ENCODE measurements at regions not wholly inside any gene's neighbourhood (a gene's known extent, or its start where the extent isn't known, plus 50 kb on each side); places are given as distances from the start of the nearest gene placed in this dataset.

GRCh38 chr17:72425794-72426168, 305.0 kb downstream of the SOX9 start:
- WGBS, 2 experiments (ENCODE audit: insufficient coverage in 1 of 2, insufficient read length in 1 of 2): 89% methylated on average over 4 of the region's 5 CpGs; no CpG with 5 or more reads in 1 of the 2 experiments
- Histone ChIP-seq H3K9me3 (ENCODE audit: control insufficient read depth, low read length) (no peaks in the 10 kb centered on the region), H3K27ac (ENCODE audit: low read depth, low read length) (no peak overlapping the region), H3K4me1 (ENCODE audit: control insufficient read depth, insufficient read depth, low read length) (no peaks in the 10 kb centered on the region), H3K27me3 (ENCODE audit: control insufficient read depth, insufficient read depth, low read length, poor library complexity, severe bottlenecking) (peaks cover 23% of the 10 kb centered on the region), H3K4me3 (ENCODE audit: low read length) (no peak overlapping the region), H3K9ac (ENCODE audit: extremely low read depth, low read length, poor library complexity, severe bottlenecking) (no peak overlapping the region), H3K36me3 (ENCODE audit: control insufficient read depth, insufficient read depth, low read length) (no peaks in the 10 kb centered on the region)
- H3K4me3 Mint-ChIP-seq: no peak overlapping the region
- H3K27ac Mint-ChIP-seq: no peak overlapping the region
- DNase-seq: no peak
- TF ChIP-seq CTCF (conservative IDR thresholded peaks at IDR 0.05): no peak
- H3K27me3 Mint-ChIP-seq (ENCODE audit: insufficient read depth): peaks cover 59% of the 10 kb centered on the region
- no peaks in the 10 kb centered on the region for H3K36me3 Mint-ChIP-seq (ENCODE audit: low read depth)
- H3K4me1 Mint-ChIP-seq: peaks cover 18% of the 10 kb centered on the region
- no peaks in the 10 kb centered on the region for H3K9me3 Mint-ChIP-seq

GRCh38 chr17:72426321-72426720, 305.5 kb downstream of the SOX9 start:
- Histone ChIP-seq H3K9me3 (ENCODE audit: control insufficient read depth, low read length) (no peaks in the 10 kb centered on the region), H3K4me1 (ENCODE audit: control insufficient read depth, insufficient read depth, low read length) (no peaks in the 10 kb centered on the region), H3K4me3 (ENCODE audit: low read length) (no peak overlapping the region), H3K27me3 (ENCODE audit: control insufficient read depth, insufficient read depth, low read length, poor library complexity, severe bottlenecking) (peaks cover 19% of the 10 kb centered on the region), H3K27ac (ENCODE audit: low read depth, low read length) (no peak overlapping the region), H3K9ac (ENCODE audit: extremely low read depth, low read length, poor library complexity, severe bottlenecking) (no peak overlapping the region), H3K36me3 (ENCODE audit: control insufficient read depth, insufficient read depth, low read length) (no peaks in the 10 kb centered on the region)
- no peak overlapping the region for H3K4me3 Mint-ChIP-seq
- no peaks in the 10 kb centered on the region for H3K9me3 Mint-ChIP-seq
- no peak for TF ChIP-seq CTCF (conservative IDR thresholded peaks at IDR 0.05)
- no peaks in the 10 kb centered on the region for H3K36me3 Mint-ChIP-seq (ENCODE audit: low read depth)
- H3K27ac Mint-ChIP-seq: no peak overlapping the region
- DNase-seq: peak; percentile 35
- peaks cover 15% of the 10 kb centered on the region for H3K4me1 Mint-ChIP-seq
- WGBS, 2 experiments (ENCODE audit: insufficient coverage in 1 of 2, insufficient read length in 1 of 2): 92 to 94% methylated on average over 3 to 4 of the region's 4 CpGs
- H3K27me3 Mint-ChIP-seq (ENCODE audit: insufficient read depth): peaks cover 60% of the 10 kb centered on the region

- no peak overlapping the region for H3K27ac ChIP-seq (ENCODE audit: low read depth, low read length)
- Mint-ChIP-seq H3K9me3 (no peaks in the 10 kb centered on the region), H3K4me1 (peaks cover 12% of the 10 kb centered on the region), H3K27me3 (ENCODE audit: insufficient read depth) (peaks cover 60% of the 10 kb centered on the region), H3K36me3 (ENCODE audit: low read depth) (no peaks in the 10 kb centered on the region), H3K27ac (no peak overlapping the region), H3K4me3 (no peak overlapping the region)
- DNase-seq: peak; percentile 67
- WGBS, 2 experiments (ENCODE audit: insufficient coverage in 1 of 2, insufficient read length in 1 of 2): 88 to 96% methylated on average over 5 to 7 of the region's 7 CpGs
- no peaks in the 10 kb centered on the region for H3K4me1 ChIP-seq (ENCODE audit: control insufficient read depth, insufficient read depth, low read length)
- H3K9me3 ChIP-seq (ENCODE audit: control insufficient read depth, low read length): no peaks in the 10 kb centered on the region
- peak; percentile 53 for TF ChIP-seq CTCF (conservative IDR thresholded peaks at IDR 0.05)
- H3K4me3 ChIP-seq (ENCODE audit: low read length): no peak overlapping the region
- H3K27me3 ChIP-seq (ENCODE audit: control insufficient read depth, insufficient read depth, low read length, poor library complexity, severe bottlenecking): peaks cover 19% of the 10 kb centered on the region
- no peaks in the 10 kb centered on the region for H3K36me3 ChIP-seq (ENCODE audit: control insufficient read depth, insufficient read depth, low read length)
- H3K9ac ChIP-seq (ENCODE audit: extremely low read depth, low read length, poor library complexity, severe bottlenecking): no peak overlapping the region
Measured at GRCh38 chr17:72426948-72427760, 306.3 kb downstream of the SOX9 start.

Data from endodermal cell (in vitro differentiated cells).